HepG2 (cell line): ENCODE measurements at regions not wholly inside any gene's neighbourhood (a gene's known extent, or its start where the extent isn't known, plus 50 kb on each side); places are given as distances from the start of the nearest gene placed in this dataset.

ENCODE experiments used
- ATAC-seq: fragments of 200-7000 bp; cut with Tn5 transposase; 3 replicates; pipeline ENCODE4 v1.9.1; 2020; ENCODE audit warnings: mild to moderate bottlenecking, moderate library complexity
- BruUV-seq: library from RNA; stranded (reverse); fragments of 400-500 nt; replicated peaks from 2 replicates; lab custom pipeline; 2021; lab: Mats Ljungman, UMichigan
- CTCF ChIA-PET: fragments of 300-600 bp; formaldehyde crosslinking; extraction: SDS; loops from one replicate; lab custom pipeline; 2021; ENCODE audit warnings: low total read pairs, inconsistent platforms, low intra/inter-chr PET ratio; lab: Yijun Ruan, JAX
- POLR2A ChIA-PET: fragments of 350-600 bp; sonication (Branson Sonifier 250); formaldehyde crosslinking; loops from one replicate; lab custom pipeline; 2020; ENCODE audit warnings: antibody characterized with exemption, inconsistent platforms; lab: Yijun Ruan, JAX
- DNase-seq: peaks from one replicate; pipeline ENCODE4 v3.0.0-alpha.2; 2015; ENCODE audit warnings: low spot score
- FAIRE-seq: peaks from 3 replicates; lab custom pipeline; 2011; peaks lifted over from hg19 to GRCh38; lab: Jason Lieb, UNC
- H2AFZ ChIP-seq: one replicate; pipeline ENCODE4 v1.6.1; 2011; ENCODE audit warnings: low read length, inconsistent platforms
- H3K27ac ChIP-seq: fragments of 300-600 bp; 3 replicates; pipeline ENCODE4 v1.8.0; 2011; ENCODE audit warnings: mixed run types, mild to moderate bottlenecking, mixed read lengths, low read length, inconsistent platforms; ENCODE audit not compliant: insufficient read depth; ENCODE audit errors: extremely low read length
- H3K27me3 ChIP-seq, 2 experiments: fragments of 200-600 bp in 1 of 2; 2 replicates in 1 of 2; 3 replicates in 1 of 2; pipeline versions ENCODE4 v1.6.0 to v1.8.0; 2011; ENCODE audit warnings: low read length in 2 of 2, mild to moderate bottlenecking in 2 of 2, moderate library complexity in 2 of 2, inconsistent platforms in 1 of 2; ENCODE audit not compliant: insufficient read depth in 2 of 2, control insufficient read depth in 1 of 2
- H3K36me3 ChIP-seq, 2 experiments: fragments of 200-600 bp in 1 of 2; replicated peaks in 1 of 2; 2 replicates in 1 of 2; 3 replicates in 1 of 2; pipeline versions ENCODE4 v1.5.1 to v1.8.0; 2011; ENCODE audit warnings: low read length in 2 of 2, inconsistent platforms in 1 of 2; ENCODE audit not compliant: insufficient read depth in 2 of 2, control insufficient read depth in 1 of 2
- H3K4me1 ChIP-seq: 2 replicates; pipeline ENCODE4 v1.5.1; 2012; ENCODE audit warnings: low read length, inconsistent platforms; ENCODE audit not compliant: insufficient read depth
- H3K4me2 ChIP-seq: 2 replicates; pipeline ENCODE4 v1.6.0; 2011; ENCODE audit warnings: low read depth, low read length, inconsistent platforms
- H3K4me3 ChIP-seq, 3 experiments: fragments of 200-600 bp in 1 of 3; sonication (generic), shearing (Covaris generic) in 1 of 3; replicated peaks in 1 of 3; 2 replicates each; pipeline ENCODE4 v1.5.1; 2011 to 2016; ENCODE audit warnings: low read length in 3 of 3, inconsistent platforms in 2 of 3, low read depth in 2 of 3, mild to moderate bottlenecking in 2 of 3, control low read depth in 1 of 3, mixed read lengths in 1 of 3; ENCODE audit not compliant: insufficient read depth in 1 of 3
- H3K79me2 ChIP-seq: one replicate; pipeline ENCODE4 v1.6.1; 2011; ENCODE audit warnings: low read length, inconsistent platforms; ENCODE audit not compliant: insufficient read depth
- H3K9ac ChIP-seq: 2 replicates; pipeline ENCODE4 v1.6.0; 2011; ENCODE audit warnings: mild to moderate bottlenecking, low read depth, low read length, inconsistent platforms; ENCODE audit not compliant: insufficient read depth
- H3K9me3 ChIP-seq: 2 replicates; pipeline ENCODE4 v1.5.1; 2012; ENCODE audit warnings: mild to moderate bottlenecking, low read length
- H4K20me1 ChIP-seq: 2 replicates; pipeline ENCODE4 v1.6.0; 2011; ENCODE audit warnings: inconsistent platforms, mild to moderate bottlenecking, low read length, moderate library complexity; ENCODE audit not compliant: insufficient read depth
- ATAD3A ChIP-seq: sonication (generic); formaldehyde crosslinking; IDR thresholded peaks from 2 replicates; pipeline ENCODE4 v1.4.0; 2020; ENCODE audit warnings: missing genetic modification reagents
- EZH2 ChIP-seq: conservative IDR thresholded peaks from 2 replicates; pipeline ENCODE4 v1.6.1; 2012; ENCODE audit warnings: mild to moderate bottlenecking, low read depth, low read length, moderate library complexity
- IRX3 ChIP-seq: sonication (generic); formaldehyde crosslinking; IDR thresholded peaks from 2 replicates; pipeline ENCODE4 v1.8.1; 2023; ENCODE audit warnings: mild to moderate bottlenecking, low read depth, missing genetic modification reagents, borderline replicate concordance
- KDM5A ChIP-seq: fragments of 200-600 bp; sonication (generic); IDR thresholded peaks from 2 replicates; pipeline ENCODE4 v1.7.0; 2018; ENCODE audit warnings: antibody characterized with exemption, mild to moderate bottlenecking, low read length, borderline replicate concordance
- MAFG ChIP-seq: sonication (generic); formaldehyde crosslinking; IDR thresholded peaks from 2 replicates; pipeline ENCODE4 v1.5.1; 2020; ENCODE audit warnings: mild to moderate bottlenecking, missing genetic modification reagents
- ZFYVE20 ChIP-seq: sonication (generic); formaldehyde crosslinking; IDR thresholded peaks from 2 replicates; pipeline ENCODE4 v1.8.0; 2023; ENCODE audit warnings: low read depth, mild to moderate bottlenecking, moderate library complexity, missing genetic modification reagents, borderline replicate concordance
- ZNF3 ChIP-seq: IDR thresholded peaks from 2 replicates; pipeline ENCODE4 v1.7.0; 2017; ENCODE audit warnings: inconsistent platforms
- WGBS: methylation state at CpG from one replicate; pipeline ENCODE4 v1.1.6; 2017; ENCODE audit warnings: low lambda C conversion rate; 5-methylcytosine and 5-hydroxymethylcytosine counted together
- in situ Hi-C: cut with HindIII; loops from 2 replicates; pipeline ENCODE4 v1.10.0; 2017; ENCODE audit warnings: low pct_unique_long_range_greater_than_20kb; ENCODE audit not compliant: extremely low pct_ligation_motif_present
- intact Hi-C: fragments of 100-400 bp; cut with micrococcal nuclease; formaldehyde crosslinking; loops from one replicate; pipeline ENCODE4 v1.10.0; 2022; ENCODE audit not compliant: unreplicated experiment
- TF ChIP-seq, protein P1 (sequence below): fragments of 450-650 bp; IDR thresholded peaks from 2 replicates; pipeline ENCODE4 v1.6.1; 2017; ENCODE audit warnings: mild to moderate bottlenecking
- TF ChIP-seq, protein P2 (sequence below): sonication (generic); formaldehyde crosslinking; IDR thresholded peaks from 2 replicates; pipeline ENCODE4 v1.5.0; 2020; ENCODE audit warnings: mild to moderate bottlenecking, missing genetic modification reagents, moderate library complexity

DNA sequence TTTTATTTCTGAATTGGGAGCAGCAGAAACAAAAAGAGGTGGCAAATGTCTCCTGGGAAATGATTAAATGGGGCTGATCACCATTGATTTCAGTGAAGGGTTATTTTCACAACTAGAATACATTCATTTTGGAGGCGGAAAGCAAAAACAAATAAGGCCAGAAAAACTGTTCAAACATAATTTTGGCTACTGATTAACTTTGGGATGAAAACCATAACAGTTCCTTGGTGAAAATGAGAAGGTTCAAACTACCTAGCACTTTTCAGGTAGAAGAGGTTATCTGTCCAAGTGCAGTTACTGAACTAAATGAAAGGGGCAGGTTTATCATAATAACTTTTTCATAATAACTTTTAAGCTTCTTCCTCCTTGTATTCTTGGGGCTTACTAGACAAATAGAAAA lies 718.5 kb downstream of the CDH11 start:
- 0 out of 2 replicates have a peak, but pooled peaks cover 16% of the 10 kb centered on the region for H3K9me3 ChIP-seq
- H3K9ac ChIP-seq = no peak overlapping the region
- no peaks in the 10 kb centered on the region for H3K27me3 ChIP-seq
- H3K4me2 ChIP-seq = no peak overlapping the region
- H3K4me3 ChIP-seq = no peak overlapping the region
- no peaks in the 10 kb centered on the region for H3K4me1 ChIP-seq
- intact Hi-C loops = no loop called here
- no peaks in the 10 kb centered on the region for H4K20me1 ChIP-seq
- H3K27ac ChIP-seq = no peak overlapping the region
- POLR2A ChIA-PET = no interaction called here
- in situ Hi-C loops = no loop called here
- no peak for FAIRE-seq
- H2AFZ ChIP-seq = no peak overlapping the region
- no peaks in the 10 kb centered on the region for H3K36me3 ChIP-seq
- ATAC-seq = no peak
- DNase-seq = no peak
- BruUV-seq = no TSS peak
- no peak for TF ChIP-seq ATAD3A (CRISPR knock-in tag)
- TF ChIP-seq ZNF3 = no peak
- no peak for TF ChIP-seq KDM5A
- TF ChIP-seq EZH2 = no peak
- TF ChIP-seq, protein P1, sequence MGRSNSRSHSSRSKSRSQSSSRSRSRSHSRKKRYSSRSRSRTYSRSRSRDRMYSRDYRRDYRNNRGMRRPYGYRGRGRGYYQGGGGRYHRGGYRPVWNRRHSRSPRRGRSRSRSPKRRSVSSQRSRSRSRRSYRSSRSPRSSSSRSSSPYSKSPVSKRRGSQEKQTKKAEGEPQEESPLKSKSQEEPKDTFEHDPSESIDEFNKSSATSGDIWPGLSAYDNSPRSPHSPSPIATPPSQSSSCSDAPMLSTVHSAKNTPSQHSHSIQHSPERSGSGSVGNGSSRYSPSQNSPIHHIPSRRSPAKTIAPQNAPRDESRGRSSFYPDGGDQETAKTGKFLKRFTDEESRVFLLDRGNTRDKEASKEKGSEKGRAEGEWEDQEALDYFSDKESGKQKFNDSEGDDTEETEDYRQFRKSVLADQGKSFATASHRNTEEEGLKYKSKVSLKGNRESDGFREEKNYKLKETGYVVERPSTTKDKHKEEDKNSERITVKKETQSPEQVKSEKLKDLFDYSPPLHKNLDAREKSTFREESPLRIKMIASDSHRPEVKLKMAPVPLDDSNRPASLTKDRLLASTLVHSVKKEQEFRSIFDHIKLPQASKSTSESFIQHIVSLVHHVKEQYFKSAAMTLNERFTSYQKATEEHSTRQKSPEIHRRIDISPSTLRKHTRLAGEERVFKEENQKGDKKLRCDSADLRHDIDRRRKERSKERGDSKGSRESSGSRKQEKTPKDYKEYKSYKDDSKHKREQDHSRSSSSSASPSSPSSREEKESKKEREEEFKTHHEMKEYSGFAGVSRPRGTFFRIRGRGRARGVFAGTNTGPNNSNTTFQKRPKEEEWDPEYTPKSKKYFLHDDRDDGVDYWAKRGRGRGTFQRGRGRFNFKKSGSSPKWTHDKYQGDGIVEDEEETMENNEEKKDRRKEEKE = no peak
- no peak for TF ChIP-seq MAFG (CRISPR knock-in tag)
- no peak for TF ChIP-seq IRX3 (CRISPR knock-in tag)
- TF ChIP-seq, protein P2, sequence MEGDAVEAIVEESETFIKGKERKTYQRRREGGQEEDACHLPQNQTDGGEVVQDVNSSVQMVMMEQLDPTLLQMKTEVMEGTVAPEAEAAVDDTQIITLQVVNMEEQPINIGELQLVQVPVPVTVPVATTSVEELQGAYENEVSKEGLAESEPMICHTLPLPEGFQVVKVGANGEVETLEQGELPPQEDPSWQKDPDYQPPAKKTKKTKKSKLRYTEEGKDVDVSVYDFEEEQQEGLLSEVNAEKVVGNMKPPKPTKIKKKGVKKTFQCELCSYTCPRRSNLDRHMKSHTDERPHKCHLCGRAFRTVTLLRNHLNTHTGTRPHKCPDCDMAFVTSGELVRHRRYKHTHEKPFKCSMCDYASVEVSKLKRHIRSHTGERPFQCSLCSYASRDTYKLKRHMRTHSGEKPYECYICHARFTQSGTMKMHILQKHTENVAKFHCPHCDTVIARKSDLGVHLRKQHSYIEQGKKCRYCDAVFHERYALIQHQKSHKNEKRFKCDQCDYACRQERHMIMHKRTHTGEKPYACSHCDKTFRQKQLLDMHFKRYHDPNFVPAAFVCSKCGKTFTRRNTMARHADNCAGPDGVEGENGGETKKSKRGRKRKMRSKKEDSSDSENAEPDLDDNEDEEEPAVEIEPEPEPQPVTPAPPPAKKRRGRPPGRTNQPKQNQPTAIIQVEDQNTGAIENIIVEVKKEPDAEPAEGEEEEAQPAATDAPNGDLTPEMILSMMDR (CRISPR knock-in tag) = no peak
- TF ChIP-seq ZFYVE20 = no peak
- TF ChIP-seq, all 625 proteins: peak for 0
- 3% methylated on average over 1 of the region's 1 CpG for WGBS
- CTCF ChIA-PET = no interaction called here
- no peaks in the 10 kb centered on the region for H3K79me2 ChIP-seq
